HG02678 (cell line): ENCODE measurements at regions not wholly inside any gene's neighbourhood (a gene's known extent, or its start where the extent isn't known, plus 50 kb on each side); places are given as distances from the start of the nearest gene placed in this dataset.
A peak's percentile ranks its signal among the peaks of the same experiment; 100 is the strongest.
"Not testable (repeated sequence)": the region's sequence is repeated elsewhere in the genome, so short reads cannot be mapped to it uniquely, and the experiment has no call there.

ENCODE experiments used
- ATAC-seq: cut with Tn5 transposase; IDR thresholded peaks from one replicate; pipeline ENCODE4 v1.9.1; 2021; ENCODE audit warnings: mild to moderate bottlenecking, moderate library complexity; ENCODE audit not compliant: unreplicated experiment

- ATAC-seq: peak; percentile 70
Measured at GRCh38 chr4:154982187-154983047, 201.3 kb downstream of the RBM46 start.

- no peak for ATAC-seq
Measured at GRCh38 chr4:154983714-154984113, 202.6 kb downstream of the RBM46 start.

GRCh38 chr4:154984148-154984547 is 203.1 kb downstream of the RBM46 start:
- peak; percentile 88 for ATAC-seq

GRCh38 chr4:154984616-154985015 is 203.5 kb downstream of the RBM46 start:
- no peak for ATAC-seq

GRCh38 chr4:154985673-154986072 is 204.6 kb downstream of the RBM46 start:
- no peak for ATAC-seq

- no peak for ATAC-seq
Measured at GRCh38 chr4:154988511-154988910, 207.4 kb downstream of the RBM46 start.

- no peak for ATAC-seq
Measured at GRCh38 chr4:154989511-154989910, 208.4 kb downstream of the RBM46 start.

- ATAC-seq: not testable (repeated sequence)
Measured at GRCh38 chr4:154997866-154998265, 210.6 kb upstream of the NPY2R start.

GRCh38 chr4:154998284-154998683 is 210.2 kb upstream of the NPY2R start:
- ATAC-seq: no peak

GRCh38 chr4:154998773-154999172 is 209.7 kb upstream of the NPY2R start:
- ATAC-seq: no peak

GRCh38 chr4:154999950-155000578 is 208.4 kb upstream of the NPY2R start:
- no peak for ATAC-seq

- no peak for ATAC-seq
Measured at GRCh38 chr4:155001251-155001650, 207.2 kb upstream of the NPY2R start.

GRCh38 chr4:155005395-155006090 is 202.9 kb upstream of the NPY2R start:
- ATAC-seq: no peak

- ATAC-seq: no peak
Measured at GRCh38 chr4:155007660-155008176, 200.7 kb upstream of the NPY2R start.

GRCh38 chr4:155008389-155008788 is 200.0 kb upstream of the NPY2R start:
- ATAC-seq: no peak

GRCh38 chr4:155009288-155009687 is 199.1 kb upstream of the NPY2R start:
- ATAC-seq: no peak

- no peak for ATAC-seq
Measured at GRCh38 chr4:155010376-155010775, 198.1 kb upstream of the NPY2R start.

GRCh38 chr4:155011163-155011780 is 197.2 kb upstream of the NPY2R start:
- ATAC-seq: no peak

GRCh38 chr4:155012469-155012868 is 196.0 kb upstream of the NPY2R start:
- no peak for ATAC-seq

- ATAC-seq: no peak
Measured at GRCh38 chr4:155017426-155017825, 191.0 kb upstream of the NPY2R start.
